ENCODE measurements at regions not wholly inside any gene's neighbourhood (a gene's known extent, or its start where the extent isn't known, plus 50 kb on each side); places are given as distances from the start of the nearest gene placed in this dataset.

DNA sequence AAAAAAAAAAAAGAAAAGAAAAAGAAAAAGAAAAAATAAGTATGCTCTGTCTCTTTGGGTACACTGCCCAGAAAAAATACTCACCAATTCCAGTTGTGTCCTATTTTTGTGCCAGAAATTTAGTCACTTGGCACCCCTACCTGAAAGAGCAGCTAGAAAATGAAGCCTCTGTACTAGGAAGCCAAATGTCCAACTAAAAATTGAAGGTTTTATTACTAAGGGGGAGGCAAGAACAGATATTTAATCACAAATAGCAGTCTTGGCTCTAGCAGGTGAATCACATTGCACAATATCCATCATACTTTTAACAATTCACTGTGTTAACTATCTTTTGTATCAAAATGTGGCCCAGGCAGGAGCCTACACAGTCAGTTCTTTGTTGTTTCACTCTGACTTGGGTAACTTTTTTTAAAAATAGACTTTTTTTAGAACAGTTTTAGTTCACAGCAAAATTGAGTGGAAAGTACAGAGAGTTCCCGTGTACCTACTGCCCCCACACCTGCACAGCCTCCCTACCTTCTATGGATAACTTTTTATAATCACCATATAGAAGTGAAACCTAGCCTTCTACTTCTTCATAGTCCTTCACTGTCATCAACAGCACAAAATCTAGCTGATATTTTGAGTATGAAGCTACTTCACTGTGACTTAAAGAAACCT lies 87.1 kb upstream of the ATF7IP start:
- H3K27ac ChIP-seq (replicated peaks in 1 of 4): no peak overlapping the region
- no peak overlapping the region for H3K4me3 ChIP-seq
- no peaks in the 10 kb centered on the region for H3K27me3 ChIP-seq
- no peaks in the 10 kb centered on the region for H3K9me3 ChIP-seq
- no peak for DNase-seq (ENCODE audit: extremely low spot score)
- WGBS: 71% methylated on average over 1 of the region's 1 CpG
- TF ChIP-seq POLR2AphosphoS5 (IDR thresholded peaks at IDR 0.05) (no peak), POLR2A (IDR thresholded peaks at IDR 0.05; ENCODE audit: low read depth) (no peak), EP300 (IDR thresholded peaks at IDR 0.05) (no peak)
- TF ChIP-seq, protein P1, sequence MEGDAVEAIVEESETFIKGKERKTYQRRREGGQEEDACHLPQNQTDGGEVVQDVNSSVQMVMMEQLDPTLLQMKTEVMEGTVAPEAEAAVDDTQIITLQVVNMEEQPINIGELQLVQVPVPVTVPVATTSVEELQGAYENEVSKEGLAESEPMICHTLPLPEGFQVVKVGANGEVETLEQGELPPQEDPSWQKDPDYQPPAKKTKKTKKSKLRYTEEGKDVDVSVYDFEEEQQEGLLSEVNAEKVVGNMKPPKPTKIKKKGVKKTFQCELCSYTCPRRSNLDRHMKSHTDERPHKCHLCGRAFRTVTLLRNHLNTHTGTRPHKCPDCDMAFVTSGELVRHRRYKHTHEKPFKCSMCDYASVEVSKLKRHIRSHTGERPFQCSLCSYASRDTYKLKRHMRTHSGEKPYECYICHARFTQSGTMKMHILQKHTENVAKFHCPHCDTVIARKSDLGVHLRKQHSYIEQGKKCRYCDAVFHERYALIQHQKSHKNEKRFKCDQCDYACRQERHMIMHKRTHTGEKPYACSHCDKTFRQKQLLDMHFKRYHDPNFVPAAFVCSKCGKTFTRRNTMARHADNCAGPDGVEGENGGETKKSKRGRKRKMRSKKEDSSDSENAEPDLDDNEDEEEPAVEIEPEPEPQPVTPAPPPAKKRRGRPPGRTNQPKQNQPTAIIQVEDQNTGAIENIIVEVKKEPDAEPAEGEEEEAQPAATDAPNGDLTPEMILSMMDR (IDR thresholded peaks at IDR 0.05): no peak
- intact Hi-C loops (cut with DNase I): no loop called here
- no peaks in the 10 kb centered on the region for H3K4me1 ChIP-seq
- no peaks in the 10 kb centered on the region for H3K36me3 ChIP-seq

GRCh38 chr12:14279845-14280244 lies 85.6 kb upstream of the ATF7IP start:
- H3K9me3 ChIP-seq: no peaks in the 10 kb centered on the region
- H3K36me3 ChIP-seq: no peaks in the 10 kb centered on the region
- no peak overlapping the region for H3K4me3 ChIP-seq
- intact Hi-C loops (cut with DNase I): no loop called here
- H3K4me1 ChIP-seq: peaks cover 0 to 12% (median 10%) of the 10 kb centered on the region in 4 donors
- H3K27ac ChIP-seq (replicated peaks in 1 of 4): no peak overlapping the region
- H3K27me3 ChIP-seq: no peaks in the 10 kb centered on the region
- WGBS: 91% methylated on average over 6 of the region's 6 CpGs
- TF ChIP-seq, protein P1 (IDR thresholded peaks at IDR 0.05): no peak
- TF ChIP-seq POLR2A (IDR thresholded peaks at IDR 0.05; ENCODE audit: low read depth) (no peak), POLR2AphosphoS5 (IDR thresholded peaks at IDR 0.05) (no peak), EP300 (IDR thresholded peaks at IDR 0.05) (no peak)
- DNase-seq (ENCODE audit: extremely low spot score): no peak

DNA sequence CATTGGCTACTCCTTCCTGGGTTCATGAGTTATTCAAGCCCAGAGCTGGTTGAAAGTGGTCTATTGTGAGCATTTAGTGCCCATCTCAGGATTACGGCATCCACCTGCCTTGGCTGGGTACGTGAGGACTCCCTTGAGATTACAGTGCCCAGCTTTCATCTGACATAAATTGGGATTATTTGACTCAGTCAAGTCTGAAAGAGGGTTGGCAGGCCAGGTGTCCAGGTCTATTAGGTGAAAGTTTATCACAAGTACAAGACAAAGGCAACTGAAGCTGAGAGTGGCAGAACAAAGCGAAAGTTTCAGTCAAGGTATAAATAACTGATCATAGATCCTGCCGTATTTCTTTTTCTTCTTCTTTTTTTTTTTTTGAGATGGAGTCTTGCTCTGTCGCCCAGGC lies 84.6 kb upstream of the ATF7IP start:
- intact Hi-C loops (cut with DNase I): no loop called here
- Histone ChIP-seq H3K4me1 (peaks cover 0 to 12% (median 10%) of the 10 kb centered on the region in 4 donors), H3K9me3 (no peaks in the 10 kb centered on the region), H3K27ac (replicated peaks in 1 of 4) (no peak overlapping the region), H3K4me3 (no peak overlapping the region), H3K36me3 (no peaks in the 10 kb centered on the region), H3K27me3 (no peaks in the 10 kb centered on the region)
- 96% methylated on average over 5 of the region's 5 CpGs for WGBS
- TF ChIP-seq POLR2A (IDR thresholded peaks at IDR 0.05; ENCODE audit: low read depth): no peak
- no peak for TF ChIP-seq EP300 (IDR thresholded peaks at IDR 0.05)
- no peak for TF ChIP-seq POLR2AphosphoS5 (IDR thresholded peaks at IDR 0.05)
- TF ChIP-seq, protein P1 (IDR thresholded peaks at IDR 0.05): no peak
- DNase-seq (ENCODE audit: extremely low spot score): no peak

DNA sequence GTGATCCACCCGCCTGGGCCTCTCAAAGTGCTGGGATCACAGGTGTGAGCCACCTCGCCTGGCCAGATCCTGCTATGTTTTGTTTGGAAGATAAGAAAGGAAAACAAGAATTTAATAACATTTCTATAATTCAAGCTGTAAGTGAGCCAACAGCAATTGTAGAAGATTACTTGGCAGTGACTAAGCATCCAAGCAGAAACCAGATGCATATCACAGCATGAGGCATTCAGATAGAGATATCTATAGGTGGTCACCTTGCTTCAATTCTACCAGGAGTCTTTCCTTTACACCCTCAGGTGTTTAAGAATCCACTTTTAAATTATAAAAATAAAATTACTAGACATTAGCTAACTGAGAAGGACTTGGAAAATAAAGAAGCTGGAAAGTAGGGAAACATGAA lies 83.9 kb upstream of the ATF7IP start:
- intact Hi-C loops (cut with DNase I): no loop called here
- H3K27me3 ChIP-seq: no peaks in the 10 kb centered on the region
- H3K36me3 ChIP-seq: no peaks in the 10 kb centered on the region
- TF ChIP-seq POLR2A (IDR thresholded peaks at IDR 0.05; ENCODE audit: low read depth) (no peak), POLR2AphosphoS5 (IDR thresholded peaks at IDR 0.05) (no peak), EP300 (IDR thresholded peaks at IDR 0.05) (no peak)
- TF ChIP-seq, protein P1 (IDR thresholded peaks at IDR 0.05): no peak
- no peak overlapping the region for H3K27ac ChIP-seq (replicated peaks in 1 of 4)
- no peak for DNase-seq (ENCODE audit: extremely low spot score)
- H3K4me1 ChIP-seq: peaks cover 0 to 12% (median 10%) of the 10 kb centered on the region in 4 donors
- 90% methylated on average over 2 of the region's 2 CpGs for WGBS
- H3K9me3 ChIP-seq: no peaks in the 10 kb centered on the region
- no peak overlapping the region for H3K4me3 ChIP-seq

All from esophagus muscularis mucosa (tissue), 4 donors.